NCI-H128 (cell line): ENCODE measurements at regions not wholly inside any gene's neighbourhood (a gene's known extent, or its start where the extent isn't known, plus 50 kb on each side); places are given as distances from the start of the nearest gene placed in this dataset.

Experiments
- DNase-seq: peaks from one replicate; lab custom pipeline; 2025; ENCODE audit not compliant: unreplicated experiment; lab: John Stamatoyannopoulos, UW

DNA sequence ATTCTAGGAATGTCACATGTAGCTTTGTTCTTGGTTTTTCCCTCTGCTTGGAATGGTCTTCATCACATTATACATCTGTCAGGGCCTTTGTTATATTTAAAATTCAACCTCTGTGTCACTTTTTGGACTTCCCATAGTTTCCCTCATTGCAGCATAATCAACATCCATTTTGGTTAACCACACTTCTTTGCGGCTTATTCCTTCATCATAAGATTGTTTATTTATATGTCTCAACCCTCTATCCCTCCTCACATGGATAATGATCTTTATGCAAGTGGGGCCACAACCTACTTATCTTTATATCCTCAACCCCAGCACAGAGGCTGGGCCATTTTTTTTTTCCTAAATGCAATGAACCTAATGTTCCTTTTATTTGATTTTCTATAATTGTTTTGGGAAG is 260.0 kb upstream of the THBS1 start:
- DNase-seq: no peak

DNA sequence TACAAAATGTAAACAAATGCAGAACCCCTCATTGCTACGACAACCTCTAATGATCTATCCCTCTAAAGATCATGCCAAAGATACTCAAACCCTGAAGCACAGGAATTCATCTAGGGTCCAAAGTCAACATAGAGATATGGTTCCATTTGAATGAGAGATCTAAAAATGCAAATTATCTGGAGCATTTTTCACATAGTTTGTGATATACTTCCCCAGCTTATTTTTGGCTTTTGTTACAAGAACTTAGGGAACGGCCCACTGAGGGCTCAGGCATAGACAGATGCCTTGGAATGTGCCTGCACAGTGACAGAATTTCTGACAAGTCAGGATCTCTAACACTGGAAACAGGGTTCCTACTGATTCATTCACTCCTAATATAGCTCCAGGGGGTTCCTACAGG is 258.9 kb upstream of the THBS1 start:
- no peak for DNase-seq

DNA sequence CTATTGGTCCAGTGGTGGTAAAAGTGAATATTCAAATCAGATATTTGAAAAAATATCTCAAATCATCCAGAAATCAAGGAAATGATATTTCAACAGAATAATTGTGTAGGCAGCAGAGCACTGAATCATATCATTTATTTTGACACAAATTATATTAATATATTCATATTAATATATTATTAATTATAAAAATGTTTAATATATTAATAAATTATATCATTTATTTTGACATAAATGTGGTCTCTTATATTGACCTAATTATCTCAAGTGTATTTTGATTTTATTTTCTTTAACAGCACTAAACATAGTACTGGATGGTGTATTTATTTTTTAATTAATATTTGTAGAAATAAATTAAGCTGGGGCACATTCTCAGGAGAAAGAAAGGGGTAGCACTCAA is 257.7 kb upstream of the THBS1 start:
- no peak for DNase-seq

DNA sequence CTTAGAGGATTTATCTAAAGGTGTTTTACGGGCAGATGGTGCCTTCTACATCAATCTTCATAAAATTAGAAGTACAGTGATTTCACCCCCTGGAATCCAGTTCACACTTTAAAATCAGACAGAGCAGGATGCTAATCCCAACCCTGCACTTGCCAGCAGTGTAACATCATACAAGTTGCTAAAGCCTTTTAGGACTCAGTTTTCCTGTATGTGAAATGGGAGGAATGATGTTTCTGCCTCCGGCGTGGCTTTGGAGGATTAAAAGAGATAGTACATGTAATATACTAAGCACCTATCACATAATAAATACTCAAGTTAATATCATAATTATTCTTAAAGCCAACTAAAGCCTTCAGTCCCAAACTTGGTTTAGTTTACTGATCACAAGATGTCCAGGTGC is 257.2 kb upstream of the THBS1 start:
- DNase-seq: no peak

DNA sequence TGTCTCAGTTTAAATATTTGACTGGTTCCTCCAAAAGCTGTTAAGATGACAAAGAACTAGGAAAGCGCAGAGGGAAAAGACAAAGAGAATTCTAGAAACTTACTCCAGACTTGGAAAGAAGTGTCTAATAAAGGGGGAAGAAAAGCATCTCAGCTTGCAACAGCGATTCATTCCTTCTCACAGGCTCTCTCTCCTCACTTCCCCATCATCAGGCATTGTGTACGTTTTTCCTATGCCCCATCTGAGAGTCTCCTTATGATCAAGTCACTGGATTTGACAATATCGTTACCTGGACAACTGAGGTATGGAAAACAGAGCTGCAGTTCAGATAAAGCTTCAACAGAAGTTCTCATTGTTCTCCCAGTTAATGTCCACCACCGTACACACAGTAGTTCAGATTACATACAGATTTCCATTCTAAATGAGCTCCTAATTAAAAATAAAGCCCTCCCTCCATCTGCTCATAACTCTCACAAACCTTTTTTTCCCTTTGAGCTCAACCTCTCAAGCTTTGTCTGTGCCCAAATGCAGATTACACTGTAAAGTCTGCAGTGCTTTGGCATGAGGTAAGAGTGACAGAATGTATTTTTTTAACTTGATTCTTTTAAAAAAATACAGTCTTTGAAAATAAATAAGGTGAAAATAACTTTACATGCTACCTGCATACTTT is 254.4 kb upstream of the THBS1 start:
- no peak for DNase-seq

DNA sequence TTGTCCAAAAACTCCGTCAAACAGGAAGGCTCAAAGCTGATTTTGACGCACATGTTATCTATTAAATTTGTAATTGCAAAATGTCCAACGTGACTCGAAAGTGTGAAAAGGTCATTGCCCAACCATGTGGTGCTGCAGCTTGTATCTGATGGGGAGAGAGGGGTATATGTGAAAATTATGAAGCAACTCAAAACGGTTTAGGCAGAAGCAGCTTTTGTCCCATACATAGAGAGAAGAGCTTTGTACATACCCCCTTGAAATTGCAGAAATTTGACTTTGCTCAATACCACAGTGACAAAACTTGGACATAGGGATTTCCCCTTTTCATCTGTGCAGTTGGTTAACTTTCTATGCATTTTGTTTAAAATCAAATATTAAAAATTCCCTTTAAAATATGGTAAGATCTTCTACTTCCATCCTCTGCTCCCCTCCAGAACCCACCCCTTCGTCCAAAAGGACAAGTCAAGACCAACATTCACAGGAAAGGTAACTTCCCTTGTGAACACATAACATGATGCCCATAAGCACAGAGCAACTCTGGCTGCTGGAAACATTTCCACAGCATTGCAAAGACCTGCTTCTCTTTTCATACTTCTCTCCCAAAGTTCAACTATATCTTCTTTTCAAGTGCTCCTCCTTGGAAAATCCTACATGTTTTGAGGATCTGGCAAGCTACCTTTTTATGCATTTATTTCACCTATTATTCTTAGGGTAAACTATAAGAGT is 253.7 kb upstream of the THBS1 start:
- DNase-seq: no peak

DNA sequence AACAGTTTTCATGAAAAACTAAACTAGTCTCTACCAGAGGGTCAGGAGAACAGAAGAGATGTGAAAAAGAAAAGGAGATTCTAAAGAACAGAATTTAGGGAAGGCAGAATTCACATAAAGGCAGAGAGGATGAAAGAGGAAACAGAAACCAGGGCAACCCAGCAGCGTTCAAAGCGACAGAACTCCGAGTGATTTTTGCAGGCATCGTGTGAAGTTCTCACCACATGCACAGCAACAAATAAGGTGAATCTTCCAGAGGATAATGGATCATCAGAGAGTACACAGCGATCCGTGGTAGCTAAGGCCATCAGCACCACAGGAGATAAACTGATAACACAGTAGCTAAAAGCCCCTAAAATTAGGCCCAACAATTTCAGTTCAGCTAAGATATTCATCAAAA is 250.8 kb upstream of the THBS1 start:
- no peak for DNase-seq

DNA sequence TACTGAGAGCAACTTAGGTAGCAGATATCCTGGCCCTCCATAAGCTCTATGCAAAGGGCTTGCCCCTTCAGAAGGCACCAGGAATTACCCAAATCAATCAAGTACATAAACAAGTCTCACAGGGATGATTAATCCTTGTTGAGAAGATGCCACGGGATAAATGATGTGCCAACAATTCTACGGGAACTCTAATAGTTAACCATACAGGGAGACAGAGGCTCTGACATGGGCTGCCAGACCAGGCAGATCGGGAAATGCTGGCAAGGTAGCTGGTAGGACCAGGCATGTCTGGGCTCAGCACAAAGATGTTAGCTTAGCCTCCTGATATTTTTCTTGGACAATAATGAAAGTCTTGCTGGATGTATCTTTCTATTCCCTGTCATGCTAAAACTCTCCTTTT is 249.3 kb upstream of the THBS1 start:
- DNase-seq: no peak

DNA sequence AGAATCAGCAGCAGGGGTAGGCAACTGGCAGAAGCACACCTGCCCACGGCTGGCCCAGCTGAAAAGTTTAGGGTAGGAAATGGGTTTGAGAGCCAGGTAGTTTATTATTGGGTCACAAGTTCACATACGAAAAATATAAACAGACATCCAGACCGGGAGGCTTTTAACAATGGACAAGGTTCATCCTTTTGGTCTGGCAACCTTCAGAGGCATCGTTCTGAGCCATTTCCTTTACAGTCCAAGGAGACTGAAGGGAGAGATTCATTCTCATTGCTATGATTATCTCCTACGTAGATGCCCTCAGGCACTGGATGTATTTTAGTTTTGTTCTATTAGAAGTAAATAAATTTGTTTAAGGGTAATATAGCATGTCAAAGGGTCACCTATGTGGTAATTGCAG is 248.0 kb upstream of the THBS1 start:
- no peak for DNase-seq

DNA sequence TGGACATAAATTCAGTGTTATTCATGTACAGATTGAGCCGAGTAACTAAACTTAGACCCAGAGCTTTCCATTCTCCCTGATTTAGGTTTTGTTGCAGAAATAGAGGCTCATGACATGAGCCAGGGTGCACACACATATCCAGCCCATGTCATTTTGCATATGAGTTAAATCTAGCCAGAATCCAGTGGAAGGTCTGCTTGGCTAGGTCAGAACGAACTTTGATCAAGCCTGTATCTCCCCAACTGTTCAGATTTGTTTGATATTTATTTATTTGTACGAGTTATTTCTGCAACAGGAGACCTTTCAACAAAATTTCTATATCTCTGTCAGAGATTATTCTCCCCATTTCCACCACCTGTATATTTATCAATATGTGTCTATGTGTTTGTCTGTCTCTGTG is 247.5 kb upstream of the THBS1 start:
- no peak for DNase-seq

DNA sequence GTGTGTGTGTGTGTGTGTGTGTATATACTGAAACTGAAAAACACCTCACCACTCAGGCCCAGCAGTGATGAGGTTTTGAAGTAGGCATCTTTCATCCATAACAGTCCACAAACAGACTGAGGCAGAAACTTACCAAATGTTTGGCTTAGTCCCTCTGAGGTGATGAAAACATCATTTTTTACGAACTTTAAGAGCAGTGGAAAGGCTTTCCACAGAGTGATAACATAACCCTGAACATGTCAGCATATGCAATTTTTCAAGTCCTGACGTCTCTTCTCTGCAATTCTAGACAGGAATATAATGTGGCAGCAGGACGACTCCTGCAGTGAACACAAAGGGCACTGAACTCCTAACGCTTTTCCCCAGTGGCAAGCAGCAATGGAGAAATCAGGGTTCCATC is 247.0 kb upstream of the THBS1 start:
- DNase-seq: no peak

DNA sequence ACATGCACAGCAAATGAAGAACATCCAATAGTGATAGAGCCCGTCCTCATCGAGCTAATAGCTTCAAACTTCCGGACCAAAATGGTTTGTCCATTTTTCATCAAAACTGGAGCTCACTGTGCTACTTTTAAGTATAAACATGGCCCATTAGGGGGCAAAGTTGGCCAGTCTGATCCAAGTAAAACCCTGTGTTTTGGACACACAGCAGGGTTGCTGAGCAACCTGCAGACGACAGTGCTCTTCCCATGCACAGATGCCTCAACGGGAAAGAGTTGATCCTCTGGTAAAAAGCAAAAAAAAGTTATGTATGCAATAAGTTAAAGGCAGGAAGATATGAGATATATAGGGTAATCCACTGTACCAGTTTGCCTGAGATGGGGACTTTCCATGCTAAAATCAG is 244.0 kb upstream of the THBS1 start:
- no peak for DNase-seq

DNA sequence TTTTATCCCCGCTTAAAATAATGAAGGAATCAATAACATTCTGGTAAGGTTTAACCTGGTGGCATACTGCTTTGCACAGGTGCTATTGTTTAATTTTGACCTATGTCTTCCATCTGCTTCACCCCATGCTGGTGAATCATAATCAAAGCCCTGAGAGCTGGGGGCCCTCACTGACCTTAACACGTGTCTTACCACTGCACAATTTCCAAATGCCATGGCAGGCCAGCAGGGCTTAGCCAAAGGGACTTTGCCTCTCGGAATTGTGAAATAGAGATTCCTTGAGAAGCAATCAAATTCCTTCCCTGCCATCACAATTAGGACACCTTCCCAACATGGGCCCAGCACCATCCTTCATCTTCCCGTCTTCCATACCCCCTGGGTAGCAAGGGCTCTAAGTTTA is 242.6 kb upstream of the THBS1 start:
- no peak for DNase-seq

DNA sequence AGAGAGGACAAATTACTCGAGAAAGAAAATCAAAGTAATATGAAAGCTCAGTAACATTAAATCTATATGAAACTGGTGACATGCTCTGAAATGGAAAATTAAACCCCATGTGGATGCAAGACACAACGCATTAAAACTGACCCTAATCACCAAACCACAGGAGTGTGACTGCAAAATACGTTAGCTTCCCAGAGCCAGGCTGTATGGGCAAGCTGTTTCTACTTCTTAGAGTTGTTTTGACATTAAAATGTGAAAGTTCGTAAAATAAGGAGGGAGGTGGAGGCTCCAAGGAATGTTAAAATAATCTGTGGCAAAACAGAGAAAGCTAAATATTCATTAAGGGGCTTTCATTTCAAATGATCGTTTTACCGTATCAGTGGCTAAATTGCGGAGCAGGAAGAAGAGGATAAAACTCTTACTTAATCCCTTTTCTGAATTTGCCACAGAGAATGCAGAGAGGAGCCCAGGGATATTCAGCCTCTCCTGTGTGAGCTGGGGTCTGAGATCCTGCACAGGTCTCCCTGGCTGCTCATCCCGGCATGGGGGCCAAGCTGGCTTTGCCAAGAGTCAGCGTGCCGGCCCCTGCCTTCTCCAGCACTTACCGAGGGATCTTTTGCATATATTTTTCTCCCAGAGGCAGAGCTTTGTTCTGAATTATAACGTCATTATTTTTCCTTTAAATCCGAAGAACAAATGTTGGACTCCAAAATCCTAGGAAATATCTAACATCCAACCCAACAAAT is 239.8 kb upstream of the THBS1 start:
- no peak for DNase-seq

DNA sequence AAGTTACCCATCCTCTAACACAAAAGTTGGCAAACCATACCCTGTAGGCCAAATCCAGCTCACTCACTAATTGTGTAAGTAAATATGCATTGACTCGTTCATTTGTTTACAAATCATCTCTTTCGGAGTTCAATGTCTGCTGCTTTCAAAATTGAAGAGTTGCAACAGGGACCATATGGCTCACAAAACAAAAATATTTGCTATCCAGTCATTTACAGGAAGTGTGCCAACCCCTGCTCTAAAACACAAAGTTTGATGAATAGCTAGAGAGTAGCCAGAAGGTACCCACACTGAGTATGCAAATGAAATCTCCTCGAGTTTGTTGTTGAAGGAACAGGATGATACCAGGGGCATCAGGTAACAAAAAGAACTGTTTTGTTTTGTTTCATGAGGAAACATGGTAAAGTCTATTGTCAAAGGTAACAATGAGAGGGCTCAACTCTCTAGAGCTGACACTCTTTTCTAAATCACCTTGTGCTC is 236.2 kb upstream of the THBS1 start:
- no peak for DNase-seq

DNA sequence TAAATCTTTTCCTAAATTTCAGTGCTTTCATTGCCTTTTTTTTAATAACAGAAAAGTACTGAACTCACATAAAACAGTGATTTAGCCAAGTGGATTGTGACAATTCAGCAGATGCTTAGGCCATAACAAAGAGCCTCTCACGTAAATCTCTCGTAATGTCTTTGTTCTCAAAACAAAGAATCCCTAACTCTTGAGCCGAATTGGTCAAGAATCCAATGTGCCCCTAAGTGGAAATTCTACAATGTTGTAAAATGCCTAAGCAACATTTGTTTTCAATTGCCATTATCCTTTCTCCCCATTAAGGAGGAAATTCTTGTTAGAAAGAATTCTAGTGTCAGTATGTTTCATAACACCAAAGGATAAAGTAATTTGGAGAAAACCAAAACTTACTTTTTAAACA is 235.7 kb upstream of the THBS1 start:
- no peak for DNase-seq

DNA sequence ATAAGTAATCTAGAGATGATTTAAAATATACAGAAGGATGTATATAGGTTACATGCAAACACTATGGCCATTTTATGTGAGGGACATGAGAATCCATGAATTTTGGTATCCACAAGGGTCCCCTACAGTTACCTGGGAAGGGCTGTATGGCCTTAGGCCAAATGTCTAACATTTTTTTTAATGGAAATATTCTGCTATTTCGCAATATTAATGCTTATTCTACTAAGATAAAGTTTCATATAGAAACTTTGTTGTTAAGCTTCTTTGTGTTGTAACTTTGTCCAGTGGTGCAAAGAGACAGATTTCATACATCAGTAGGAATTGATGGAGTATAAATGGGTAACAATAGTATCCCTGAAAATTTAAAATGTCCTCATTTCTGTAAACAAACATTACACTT is 233.4 kb upstream of the THBS1 start:
- DNase-seq: no peak

DNA sequence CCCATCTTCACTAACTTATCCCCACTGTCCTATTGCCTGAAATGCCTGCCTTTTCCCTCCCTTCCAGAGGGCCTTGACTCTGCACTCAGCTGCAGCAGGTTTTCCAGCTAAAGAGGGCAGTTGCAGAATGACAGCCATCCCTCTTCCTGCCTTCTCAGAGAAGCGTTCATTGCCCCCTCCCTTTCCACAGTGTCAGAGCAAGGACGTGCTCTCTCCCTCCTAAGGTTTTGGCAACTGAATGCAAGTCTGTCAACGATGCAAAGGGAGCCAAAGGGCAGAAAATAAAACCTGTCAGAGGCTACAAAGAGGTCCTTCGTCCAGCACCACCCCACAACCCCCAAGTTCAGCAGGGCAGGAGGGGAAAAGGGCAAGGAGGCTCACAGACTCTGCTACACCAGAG is 230.1 kb upstream of the THBS1 start:
- DNase-seq: no peak

DNA sequence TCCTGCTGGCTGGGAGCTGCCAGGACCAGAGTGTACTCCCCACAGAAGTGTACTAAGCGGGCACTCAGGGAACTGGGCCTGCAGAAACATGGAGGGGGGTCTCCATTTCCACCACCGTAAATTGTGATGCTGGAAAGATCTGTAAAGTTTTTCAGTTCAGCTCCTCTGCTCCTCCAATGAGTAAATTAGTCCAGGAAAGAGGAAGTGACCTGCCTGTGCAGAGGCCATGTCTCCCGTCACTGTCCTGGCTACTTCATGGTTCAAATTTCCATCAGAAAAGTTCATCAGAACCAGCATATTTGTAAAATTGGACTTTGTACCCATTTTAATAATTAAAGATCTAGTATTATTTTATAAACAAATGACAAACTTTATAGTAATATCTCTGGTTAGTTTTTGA is 226.7 kb upstream of the THBS1 start:
- no peak for DNase-seq

DNA sequence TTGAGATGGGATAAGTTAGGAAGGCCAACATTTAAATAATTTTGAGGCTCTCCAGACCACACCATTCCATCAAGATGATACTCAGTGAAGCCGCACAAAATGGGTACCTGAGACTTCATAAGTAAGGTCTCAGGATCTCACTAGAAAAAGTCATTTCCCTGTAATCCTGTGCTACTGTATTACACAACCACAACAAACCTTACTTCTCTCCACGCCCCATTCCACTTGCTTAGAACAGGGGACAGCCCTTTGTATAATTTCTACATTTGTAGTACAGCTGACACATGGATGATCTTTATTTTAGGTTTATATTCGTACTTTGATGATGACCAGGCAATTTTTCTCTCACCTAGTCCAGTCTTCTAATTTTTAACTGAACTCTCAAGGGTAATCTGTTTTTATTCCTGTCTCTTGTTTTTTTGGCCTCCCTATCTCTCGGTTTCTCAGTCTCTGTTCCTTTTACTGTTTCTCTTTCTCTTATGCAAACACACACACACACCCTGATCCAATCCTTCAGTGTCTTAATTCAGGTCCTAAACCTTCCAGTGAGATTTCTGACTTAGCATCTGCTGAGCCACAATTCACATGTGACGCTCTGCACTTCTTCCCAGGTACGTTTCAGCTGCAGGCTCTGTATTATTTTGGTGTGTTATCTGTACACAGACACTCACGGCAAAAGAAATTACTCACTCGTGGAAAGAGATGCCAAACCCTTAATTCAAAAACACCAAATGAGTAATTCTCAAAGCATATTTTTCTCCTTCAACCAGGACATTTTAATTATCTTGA is 223.2 kb upstream of the THBS1 start:
- DNase-seq: no peak

DNA sequence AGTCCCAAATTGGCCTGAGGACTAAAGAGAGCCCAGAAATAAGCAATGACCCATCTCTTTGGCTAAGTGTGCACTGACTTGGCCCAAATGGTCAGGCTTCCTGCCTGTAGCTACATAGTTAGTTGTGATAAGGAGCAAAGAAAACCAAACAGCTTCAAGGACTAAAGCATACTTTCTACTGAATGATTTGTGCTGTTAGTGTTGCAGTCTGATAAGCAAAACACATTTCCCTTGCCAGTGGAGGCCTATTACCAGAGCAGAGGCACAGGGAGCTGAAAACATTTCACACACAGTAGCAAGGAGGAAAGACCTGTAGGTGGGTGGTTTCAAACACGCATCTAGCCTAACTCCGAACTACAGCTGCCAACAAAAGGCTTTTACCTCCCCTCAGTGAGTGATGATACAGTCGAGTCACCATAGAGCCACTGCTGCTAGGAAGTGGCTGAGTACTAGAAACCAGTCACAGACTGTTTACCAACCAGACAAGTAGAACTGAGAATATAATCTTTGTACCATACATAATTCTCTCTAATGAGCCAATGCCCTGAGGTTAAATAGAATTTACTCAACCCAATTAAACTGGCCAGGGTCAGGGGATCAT is 222.3 kb upstream of the THBS1 start:
- DNase-seq: no peak
